K562 (cell line): ENCODE measurements at regions not wholly inside any gene's neighbourhood (a gene's known extent, or its start where the extent isn't known, plus 50 kb on each side); places are given as distances from the start of the nearest gene placed in this dataset.

Experiments
- ATAC-seq: fragments of 200-7000 bp; cut with Tn5 transposase; 3 replicates; pipeline ENCODE4 v1.9.1; 2020; ENCODE audit warnings: moderate library complexity
- BruUV-seq: library from RNA; stranded (reverse); fragments of 400-500 nt; replicated peaks from 2 replicates; lab custom pipeline; 2021; lab: Mats Ljungman, UMichigan
- CTCF ChIA-PET: fragments of 300-600 bp; formaldehyde crosslinking; extraction: SDS; loops from one replicate; lab custom pipeline; 2021; ENCODE audit warnings: low intra/inter-chr PET ratio; lab: Yijun Ruan, JAX
- POLR2A ChIA-PET: fragments of 300-600, 350-650 bp; sonication (Branson Sonifier 250); formaldehyde crosslinking; extraction: SDS; loops from one replicate; lab custom pipeline; 2021; ENCODE audit warnings: antibody characterized with exemption, inconsistent platforms; lab: Yijun Ruan, JAX
- DNase-seq, 4 experiments: peaks; one replicate each; pipeline versions ENCODE4 v3.0.0 to v3.0.0-alpha.2; 2011 to 2018; ENCODE audit warnings: low spot score in 3 of 4, mixed read lengths in 3 of 4; ENCODE audit errors: extremely low read depth in 1 of 4
- FAIRE-seq: peaks from 2 replicates; lab custom pipeline; 2011; peaks lifted over from hg19 to GRCh38; lab: Jason Lieb, UNC
- H2AFZ ChIP-seq: 2 replicates; pipeline ENCODE4 v1.6.0; 2011; ENCODE audit warnings: low read depth, low read length, control low read depth, inconsistent platforms
- H3K27ac ChIP-seq: fragments of 200-600 bp; 3 replicates; pipeline ENCODE4 v1.8.0; 2011; ENCODE audit warnings: low read depth, mild to moderate bottlenecking, control low read depth, inconsistent platforms, low read length, moderate library complexity, mixed read lengths; ENCODE audit errors: extremely low read depth
- H3K27me3 ChIP-seq, 2 experiments: fragments of 300-600 bp in 1 of 2; 2 replicates in 1 of 2; 3 replicates in 1 of 2; pipeline versions ENCODE4 v1.6.0 to v1.8.0; 2011; ENCODE audit warnings: inconsistent platforms in 2 of 2, low read length in 2 of 2, mild to moderate bottlenecking in 1 of 2, mixed read lengths in 1 of 2, moderate library complexity in 1 of 2; ENCODE audit not compliant: control insufficient read depth in 2 of 2, insufficient read depth in 2 of 2
- H3K36me3 ChIP-seq: fragments of 300-600 bp; 3 replicates; pipeline ENCODE4 v1.8.0; 2011; ENCODE audit warnings: mild to moderate bottlenecking, low read length, inconsistent platforms; ENCODE audit not compliant: control insufficient read depth, insufficient read depth
- H3K4me1 ChIP-seq, 2 experiments: fragments of 200-600 bp in 1 of 2; replicated peaks in 1 of 2; 2 replicates in 1 of 2; 3 replicates in 1 of 2; pipeline versions ENCODE4 v1.5.1 to v1.8.0; 2011; ENCODE audit warnings: inconsistent platforms in 2 of 2, low read length in 2 of 2, mild to moderate bottlenecking in 1 of 2, mixed read lengths in 1 of 2, moderate library complexity in 1 of 2; ENCODE audit not compliant: control insufficient read depth in 2 of 2, insufficient read depth in 2 of 2
- H3K4me2 ChIP-seq: 2 replicates; pipeline ENCODE4 v1.6.1; 2011; ENCODE audit warnings: low read length, control low read depth, inconsistent platforms, mixed read lengths; ENCODE audit not compliant: insufficient read depth
- H3K4me3 ChIP-seq: fragments of 200-600 bp; sonication (generic), shearing (Covaris generic); 2 replicates; pipeline ENCODE4 v1.5.1; 2016; ENCODE audit warnings: control low read depth, inconsistent platforms
- H3K79me2 ChIP-seq: fragments of 200-600 bp; 3 replicates; pipeline ENCODE4 v1.8.0; 2011; ENCODE audit warnings: low read length, inconsistent platforms; ENCODE audit not compliant: control insufficient read depth, insufficient read depth
- H3K9ac ChIP-seq, 2 experiments: 2 replicates each; pipeline versions ENCODE4 v1.6.0 to v1.6.1; 2011; ENCODE audit warnings: low read depth in 2 of 2, low read length in 2 of 2, control low read depth in 1 of 2, inconsistent platforms in 1 of 2, mild to moderate bottlenecking in 1 of 2, mixed read lengths in 1 of 2; ENCODE audit not compliant: insufficient read depth in 1 of 2
- H3K9me1 ChIP-seq: one replicate; pipeline ENCODE4 v1.6.0; 2011; ENCODE audit warnings: inconsistent platforms, mild to moderate bottlenecking, low read length, moderate library complexity; ENCODE audit not compliant: control insufficient read depth, insufficient read depth
- H3K9me3 ChIP-seq: replicated peaks from 2 replicates; pipeline ENCODE4 v1.5.1; 2011; ENCODE audit warnings: low read depth, low read length, inconsistent platforms; ENCODE audit not compliant: control insufficient read depth, insufficient read depth
- H4K20me1 ChIP-seq: replicated peaks from 2 replicates; pipeline ENCODE4 v1.6.1; 2011; ENCODE audit warnings: low read length, inconsistent platforms, mixed read lengths; ENCODE audit not compliant: control insufficient read depth, insufficient read depth
- DPF2 ChIP-seq: fragments of 450-650 bp; IDR thresholded peaks from 2 replicates; pipeline ENCODE4 v1.6.1; 2016
- MAFG ChIP-seq: fragments of 450-650 bp; conservative IDR thresholded peaks from 2 replicates; pipeline ENCODE4 v1.6.1; 2016; ENCODE audit warnings: missing genetic modification characterization, missing compliant biosample characterization
- NCOA2 ChIP-seq, 2 experiments: fragments of 450-650 bp; IDR thresholded peaks; 2 replicates each; pipeline ENCODE4 v1.6.1; 2018; ENCODE audit warnings: mild to moderate bottlenecking in 2 of 2, moderate library complexity in 1 of 2; ENCODE audit not compliant: partially characterized antibody in 2 of 2
- POLR2B ChIP-seq: fragments of 450-650 bp; IDR thresholded peaks from 2 replicates; pipeline ENCODE4 v1.6.1; 2018; ENCODE audit warnings: low read depth; ENCODE audit not compliant: partially characterized antibody
- RBM17 ChIP-seq: fragments of 200-400 bp; formaldehyde crosslinking; IDR thresholded peaks from 2 replicates; pipeline ENCODE4 v1.6.1; 2017; ENCODE audit warnings: low read depth, mild to moderate bottlenecking, low read length, borderline replicate concordance
- SOX6 ChIP-seq: fragments of 450-650 bp; IDR thresholded peaks from 2 replicates; pipeline ENCODE4 v1.6.1; 2014; ENCODE audit warnings: mild to moderate bottlenecking
- in situ Hi-C: fragments of 300-500 bp; cut with MboI; formaldehyde crosslinking; loops from 4 replicates; pipeline ENCODE4 v1.15.0; 2018; ENCODE audit warnings: inconsistent platforms, mixed read lengths
- intact Hi-C: fragments of 100-400 bp; cut with micrococcal nuclease; formaldehyde crosslinking; loops from 2 replicates; pipeline ENCODE4 v1.14.2; 2022
- TF ChIP-seq, protein P1 (sequence below), 2 experiments: fragments of 450-650 bp in 1 of 2; IDR thresholded peaks; 2 replicates each; pipeline ENCODE4 v1.6.1; 2011 to 2017; ENCODE audit warnings: low read depth in 2 of 2, antibody characterized with exemption in 1 of 2, borderline replicate concordance in 1 of 2, low read length in 1 of 2, mild to moderate bottlenecking in 1 of 2, mixed read lengths in 1 of 2; ENCODE audit not compliant: control insufficient read depth in 1 of 2
- TF ChIP-seq, protein P2 (sequence below): fragments of 450-650 bp; formaldehyde crosslinking; conservative IDR thresholded peaks from 2 replicates; pipeline ENCODE4 v1.4.0; 2022; ENCODE audit warnings: mild to moderate bottlenecking, missing genetic modification characterization
- TF ChIP-seq, protein P3 (sequence below): fragments of 450-650 bp; formaldehyde crosslinking; IDR thresholded peaks from 2 replicates; pipeline ENCODE4 v1.4.0; 2020; ENCODE audit warnings: mild to moderate bottlenecking, moderate library complexity

DNA sequence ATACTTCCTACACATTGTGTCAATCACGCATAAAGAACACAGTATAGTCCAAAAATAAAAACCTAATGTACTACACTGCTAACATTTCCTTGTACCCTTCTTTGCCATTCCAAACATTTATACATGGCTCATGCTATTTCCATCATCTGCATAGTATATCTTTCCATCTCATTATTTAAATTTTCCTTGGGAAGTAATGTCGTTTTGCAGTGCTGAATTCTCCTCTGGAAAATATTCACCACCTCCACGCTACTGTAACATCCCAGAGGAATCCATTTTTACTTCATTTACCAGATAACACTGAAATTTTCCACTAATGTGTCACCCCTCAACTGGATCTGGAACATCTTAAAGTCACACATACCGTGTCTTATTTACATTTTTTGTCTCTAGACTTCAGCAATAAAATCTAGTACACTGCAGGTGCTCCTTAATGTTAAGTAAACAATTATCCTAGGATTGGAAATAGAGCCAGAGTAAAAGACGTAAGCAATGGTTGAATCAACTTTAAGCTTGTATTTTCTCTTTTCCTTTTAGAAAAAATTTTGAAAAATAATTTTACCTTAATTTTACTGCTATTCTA is 881.0 kb downstream of the AMY1C start (continued):
- TF ChIP-seq, protein P1, sequence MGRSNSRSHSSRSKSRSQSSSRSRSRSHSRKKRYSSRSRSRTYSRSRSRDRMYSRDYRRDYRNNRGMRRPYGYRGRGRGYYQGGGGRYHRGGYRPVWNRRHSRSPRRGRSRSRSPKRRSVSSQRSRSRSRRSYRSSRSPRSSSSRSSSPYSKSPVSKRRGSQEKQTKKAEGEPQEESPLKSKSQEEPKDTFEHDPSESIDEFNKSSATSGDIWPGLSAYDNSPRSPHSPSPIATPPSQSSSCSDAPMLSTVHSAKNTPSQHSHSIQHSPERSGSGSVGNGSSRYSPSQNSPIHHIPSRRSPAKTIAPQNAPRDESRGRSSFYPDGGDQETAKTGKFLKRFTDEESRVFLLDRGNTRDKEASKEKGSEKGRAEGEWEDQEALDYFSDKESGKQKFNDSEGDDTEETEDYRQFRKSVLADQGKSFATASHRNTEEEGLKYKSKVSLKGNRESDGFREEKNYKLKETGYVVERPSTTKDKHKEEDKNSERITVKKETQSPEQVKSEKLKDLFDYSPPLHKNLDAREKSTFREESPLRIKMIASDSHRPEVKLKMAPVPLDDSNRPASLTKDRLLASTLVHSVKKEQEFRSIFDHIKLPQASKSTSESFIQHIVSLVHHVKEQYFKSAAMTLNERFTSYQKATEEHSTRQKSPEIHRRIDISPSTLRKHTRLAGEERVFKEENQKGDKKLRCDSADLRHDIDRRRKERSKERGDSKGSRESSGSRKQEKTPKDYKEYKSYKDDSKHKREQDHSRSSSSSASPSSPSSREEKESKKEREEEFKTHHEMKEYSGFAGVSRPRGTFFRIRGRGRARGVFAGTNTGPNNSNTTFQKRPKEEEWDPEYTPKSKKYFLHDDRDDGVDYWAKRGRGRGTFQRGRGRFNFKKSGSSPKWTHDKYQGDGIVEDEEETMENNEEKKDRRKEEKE (IDR thresholded peaks at IDR 0.05; ENCODE audit: borderline replicate concordance in 1 of 2, control insufficient read depth in 1 of 2, low read depth in 2 of 2, low read length in 1 of 2): no peak
- no peak for TF ChIP-seq MAFG
- TF ChIP-seq DPF2: no peak
- TF ChIP-seq NCOA2 (IDR thresholded peaks at IDR 0.05; ENCODE audit: partially characterized antibody in 2 of 2): no peak
- TF ChIP-seq POLR2B: no peak
- TF ChIP-seq, all 486 proteins: peak for 0

DNA sequence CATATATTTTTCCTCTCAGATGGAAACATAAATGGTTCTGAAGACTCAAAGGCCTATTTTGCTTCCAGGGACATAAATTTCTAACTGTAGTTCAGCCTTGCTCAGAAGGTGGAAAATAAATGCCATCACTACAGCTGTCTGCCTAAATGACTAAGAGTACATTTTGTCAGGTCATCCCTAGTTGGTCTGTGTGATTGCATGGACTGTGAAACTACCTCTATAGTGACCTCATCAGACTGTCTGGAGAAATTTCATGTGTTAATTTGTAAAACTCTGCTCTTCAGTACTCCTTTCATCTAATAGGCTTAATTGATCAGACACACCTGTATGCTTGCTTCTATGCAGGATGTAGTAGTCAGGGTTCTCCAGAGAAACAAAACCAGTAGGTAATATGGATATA is 886.9 kb downstream of the AMY1C start:
- FAIRE-seq (no peak), ATAC-seq (no peak), DNase-seq (no peak)
- H2AFZ ChIP-seq: no peak overlapping the region
- peaks cover 2% of the 10 kb centered on the region; the same call in 1 of the 2 replicates for H3K9me3 ChIP-seq
- intact Hi-C loops (no loop called here), in situ Hi-C loops (no loop called here)
- H3K4me1 ChIP-seq: no peaks in the 10 kb centered on the region
- POLR2A ChIA-PET: no interaction called here
- H3K4me2 ChIP-seq: no peak overlapping the region
- CTCF ChIA-PET: no interaction called here
- H3K36me3 ChIP-seq: no peaks in the 10 kb centered on the region
- H3K27ac ChIP-seq: no peak overlapping the region
- no peak overlapping the region for H3K4me3 ChIP-seq
- no peaks in the 10 kb centered on the region for H3K9me1 ChIP-seq
- no peaks in the 10 kb centered on the region for H3K79me2 ChIP-seq
- BruUV-seq: no TSS peak
- H3K27me3 ChIP-seq: no peaks in the 10 kb centered on the region
- H4K20me1 ChIP-seq: no peaks in the 10 kb centered on the region
- no peak overlapping the region for H3K9ac ChIP-seq
- TF ChIP-seq, protein P2, sequence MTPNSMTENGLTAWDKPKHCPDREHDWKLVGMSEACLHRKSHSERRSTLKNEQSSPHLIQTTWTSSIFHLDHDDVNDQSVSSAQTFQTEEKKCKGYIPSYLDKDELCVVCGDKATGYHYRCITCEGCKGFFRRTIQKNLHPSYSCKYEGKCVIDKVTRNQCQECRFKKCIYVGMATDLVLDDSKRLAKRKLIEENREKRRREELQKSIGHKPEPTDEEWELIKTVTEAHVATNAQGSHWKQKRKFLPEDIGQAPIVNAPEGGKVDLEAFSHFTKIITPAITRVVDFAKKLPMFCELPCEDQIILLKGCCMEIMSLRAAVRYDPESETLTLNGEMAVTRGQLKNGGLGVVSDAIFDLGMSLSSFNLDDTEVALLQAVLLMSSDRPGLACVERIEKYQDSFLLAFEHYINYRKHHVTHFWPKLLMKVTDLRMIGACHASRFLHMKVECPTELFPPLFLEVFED: no peak
- no peak for TF ChIP-seq SOX6
- TF ChIP-seq, protein P3, sequence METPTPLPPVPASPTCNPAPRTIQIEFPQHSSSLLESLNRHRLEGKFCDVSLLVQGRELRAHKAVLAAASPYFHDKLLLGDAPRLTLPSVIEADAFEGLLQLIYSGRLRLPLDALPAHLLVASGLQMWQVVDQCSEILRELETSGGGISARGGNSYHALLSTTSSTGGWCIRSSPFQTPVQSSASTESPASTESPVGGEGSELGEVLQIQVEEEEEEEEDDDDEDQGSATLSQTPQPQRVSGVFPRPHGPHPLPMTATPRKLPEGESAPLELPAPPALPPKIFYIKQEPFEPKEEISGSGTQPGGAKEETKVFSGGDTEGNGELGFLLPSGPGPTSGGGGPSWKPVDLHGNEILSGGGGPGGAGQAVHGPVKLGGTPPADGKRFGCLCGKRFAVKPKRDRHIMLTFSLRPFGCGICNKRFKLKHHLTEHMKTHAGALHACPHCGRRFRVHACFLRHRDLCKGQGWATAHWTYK (CRISPR knock-in tag): no peak
- no peak for TF ChIP-seq RBM17
